ENCODE measurements at regions not wholly inside any gene's neighbourhood (a gene's known extent, or its start where the extent isn't known, plus 50 kb on each side); places are given as distances from the start of the nearest gene placed in this dataset.

- no peak for DNase-seq (ENCODE audit: low spot score)
Measured at GRCh38 chr11:109749476-109749875, 327.5 kb downstream of the C11orf87 start.

- no peak for DNase-seq (ENCODE audit: low spot score)
Measured at GRCh38 chr11:109750964-109751363, 329.0 kb downstream of the C11orf87 start.

- DNase-seq (ENCODE audit: low spot score): no peak
Measured at GRCh38 chr11:109752212-109752825, 330.3 kb downstream of the C11orf87 start.

GRCh38 chr11:109756521-109756920, 334.5 kb downstream of the C11orf87 start:
- no peak for DNase-seq (ENCODE audit: low spot score)

- DNase-seq (ENCODE audit: low spot score): no peak
Measured at GRCh38 chr11:109756951-109757350, 335.0 kb downstream of the C11orf87 start.

- DNase-seq (ENCODE audit: low spot score): no peak
Measured at GRCh38 chr11:109762546-109762945, 330.6 kb upstream of the ZC3H12C start.

GRCh38 chr11:109765709-109766311, 327.4 kb upstream of the ZC3H12C start:
- no peak for DNase-seq (ENCODE audit: low spot score)

GRCh38 chr11:109769858-109770257, 323.3 kb upstream of the ZC3H12C start:
- no peak for DNase-seq (ENCODE audit: low spot score)

GRCh38 chr11:109770323-109770722, 322.9 kb upstream of the ZC3H12C start:
- no peak for DNase-seq (ENCODE audit: low spot score)

GRCh38 chr11:109772892-109773291, 320.3 kb upstream of the ZC3H12C start:
- no peak for DNase-seq (ENCODE audit: low spot score)

GRCh38 chr11:109775686-109776085, 317.5 kb upstream of the ZC3H12C start:
- no peak for DNase-seq (ENCODE audit: low spot score)

- DNase-seq (ENCODE audit: low spot score): no peak
Measured at GRCh38 chr11:109783014-109783413, 310.2 kb upstream of the ZC3H12C start.

GRCh38 chr11:109783840-109784239, 309.4 kb upstream of the ZC3H12C start:
- no peak for DNase-seq (ENCODE audit: low spot score)

GRCh38 chr11:109784536-109784935, 308.7 kb upstream of the ZC3H12C start:
- no peak for DNase-seq (ENCODE audit: low spot score)

GRCh38 chr11:109785198-109785597, 308.0 kb upstream of the ZC3H12C start:
- no peak for DNase-seq (ENCODE audit: low spot score)

- no peak for DNase-seq (ENCODE audit: low spot score)
Measured at GRCh38 chr11:109785714-109786113, 307.5 kb upstream of the ZC3H12C start.

GRCh38 chr11:109788948-109789490, 304.2 kb upstream of the ZC3H12C start:
- DNase-seq (ENCODE audit: low spot score): no peak

- no peak for DNase-seq (ENCODE audit: low spot score)
Measured at GRCh38 chr11:109789901-109790300, 303.3 kb upstream of the ZC3H12C start.

- DNase-seq (ENCODE audit: low spot score): no peak
Measured at GRCh38 chr11:109791337-109791736, 301.9 kb upstream of the ZC3H12C start.

GRCh38 chr11:109794501-109794900, 298.7 kb upstream of the ZC3H12C start:
- DNase-seq (ENCODE audit: low spot score): no peak

- no peak for DNase-seq (ENCODE audit: low spot score)
Measured at GRCh38 chr11:109795234-109795633, 298.0 kb upstream of the ZC3H12C start.

- DNase-seq (ENCODE audit: low spot score): no peak
Measured at GRCh38 chr11:109796253-109796652, 296.9 kb upstream of the ZC3H12C start.

- no peak for DNase-seq (ENCODE audit: low spot score)
Measured at GRCh38 chr11:109798521-109798920, 294.7 kb upstream of the ZC3H12C start.

- no peak for DNase-seq (ENCODE audit: low spot score)
Measured at GRCh38 chr11:109799604-109800003, 293.6 kb upstream of the ZC3H12C start.
